Left ventricle myocardium inferior (tissue), 1 donor: ENCODE measurements at regions not wholly inside any gene's neighbourhood (a gene's known extent, or its start where the extent isn't known, plus 50 kb on each side); places are given as distances from the start of the nearest gene placed in this dataset.

ENCODE experiments used
- DNase-seq: peaks from one replicate; pipeline ENCODE4 v3.0.0-alpha.2; 2020
- H3K27ac ChIP-seq: fragments of 200-600 bp; replicated peaks from 2 replicates; pipeline ENCODE4 v1.8.0; 2021
- H3K27me3 ChIP-seq: fragments of 200-600 bp; 2 replicates; pipeline ENCODE4 v1.8.0; 2021; ENCODE audit warnings: low read depth
- H3K36me3 ChIP-seq: fragments of 200-600 bp; 2 replicates; pipeline ENCODE4 v1.8.0; 2021
- H3K4me1 ChIP-seq: fragments of 200-600 bp; 2 replicates; pipeline ENCODE4 v1.8.0; 2021
- H3K4me3 ChIP-seq: fragments of 200-600 bp; 2 replicates; pipeline ENCODE4 v1.8.0; 2021; ENCODE audit warnings: mild to moderate bottlenecking, moderate library complexity
- H3K9me3 ChIP-seq: fragments of 200-600 bp; replicated peaks from 2 replicates; pipeline ENCODE4 v1.8.0; 2021
- intact Hi-C: fragments of 100-400 bp; cut with micrococcal nuclease; formaldehyde crosslinking; loops from one replicate; pipeline ENCODE4 v1.11.0; 2022
- TF ChIP-seq, protein P1 (sequence below): fragments of 200-600 bp; IDR thresholded peaks from 2 replicates; pipeline ENCODE4 v1.8.0; 2021; ENCODE audit warnings: antibody characterized with exemption, mild to moderate bottlenecking, borderline replicate concordance
- donor health status: DM: no; HTN: yes; CAD: no; lungs with severe emphysema.

DNA sequence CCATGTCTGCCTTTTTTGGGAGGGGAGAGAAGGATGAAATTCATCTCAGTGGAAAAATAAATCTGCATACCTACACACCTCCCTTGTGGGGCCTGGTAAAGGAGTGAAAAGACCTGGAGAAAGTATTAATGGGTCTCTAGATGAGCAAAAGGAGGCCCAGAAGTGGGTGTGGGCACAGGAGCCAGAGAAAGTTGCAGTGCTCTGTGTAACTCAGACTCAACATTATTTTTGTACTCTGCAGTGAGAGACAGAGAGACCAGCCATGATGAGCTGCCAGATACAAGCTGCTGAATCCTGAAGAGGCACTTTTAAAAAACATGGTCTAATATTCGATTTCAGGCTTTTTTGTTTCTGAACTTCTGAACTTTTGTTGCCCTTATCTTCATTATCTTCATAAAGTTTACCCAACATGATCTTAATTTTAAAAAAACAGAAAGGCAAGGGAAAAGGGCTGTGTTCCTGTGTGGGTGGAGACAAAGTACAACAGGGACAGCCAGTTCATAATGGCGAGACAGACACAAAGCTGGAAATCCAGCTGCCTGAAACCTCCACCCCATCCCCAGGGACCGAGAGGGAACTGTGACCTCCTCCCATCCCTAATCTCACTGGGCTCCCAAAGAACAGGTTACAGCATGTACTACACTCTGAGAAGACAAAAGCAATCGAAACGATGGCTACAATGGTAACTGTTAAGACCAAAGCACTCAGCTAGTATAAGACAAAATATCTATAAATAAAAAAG lies 77.2 kb downstream of the KLF12 start:
- Histone ChIP-seq H3K9me3 (no peaks in the 10 kb centered on the region), H3K4me1 (peaks cover 74% of the 10 kb centered on the region), H3K4me3 (peak overlapping the region; percentile 32), H3K36me3 (no peaks in the 10 kb centered on the region), H3K27ac (peak overlapping the region; percentile 88), H3K27me3 (no peaks in the 10 kb centered on the region)
- intact Hi-C loops, result no loop called here
- TF ChIP-seq, protein P1, sequence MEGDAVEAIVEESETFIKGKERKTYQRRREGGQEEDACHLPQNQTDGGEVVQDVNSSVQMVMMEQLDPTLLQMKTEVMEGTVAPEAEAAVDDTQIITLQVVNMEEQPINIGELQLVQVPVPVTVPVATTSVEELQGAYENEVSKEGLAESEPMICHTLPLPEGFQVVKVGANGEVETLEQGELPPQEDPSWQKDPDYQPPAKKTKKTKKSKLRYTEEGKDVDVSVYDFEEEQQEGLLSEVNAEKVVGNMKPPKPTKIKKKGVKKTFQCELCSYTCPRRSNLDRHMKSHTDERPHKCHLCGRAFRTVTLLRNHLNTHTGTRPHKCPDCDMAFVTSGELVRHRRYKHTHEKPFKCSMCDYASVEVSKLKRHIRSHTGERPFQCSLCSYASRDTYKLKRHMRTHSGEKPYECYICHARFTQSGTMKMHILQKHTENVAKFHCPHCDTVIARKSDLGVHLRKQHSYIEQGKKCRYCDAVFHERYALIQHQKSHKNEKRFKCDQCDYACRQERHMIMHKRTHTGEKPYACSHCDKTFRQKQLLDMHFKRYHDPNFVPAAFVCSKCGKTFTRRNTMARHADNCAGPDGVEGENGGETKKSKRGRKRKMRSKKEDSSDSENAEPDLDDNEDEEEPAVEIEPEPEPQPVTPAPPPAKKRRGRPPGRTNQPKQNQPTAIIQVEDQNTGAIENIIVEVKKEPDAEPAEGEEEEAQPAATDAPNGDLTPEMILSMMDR, result peak; percentile 20
- DNase-seq, result peak; percentile 79

DNA sequence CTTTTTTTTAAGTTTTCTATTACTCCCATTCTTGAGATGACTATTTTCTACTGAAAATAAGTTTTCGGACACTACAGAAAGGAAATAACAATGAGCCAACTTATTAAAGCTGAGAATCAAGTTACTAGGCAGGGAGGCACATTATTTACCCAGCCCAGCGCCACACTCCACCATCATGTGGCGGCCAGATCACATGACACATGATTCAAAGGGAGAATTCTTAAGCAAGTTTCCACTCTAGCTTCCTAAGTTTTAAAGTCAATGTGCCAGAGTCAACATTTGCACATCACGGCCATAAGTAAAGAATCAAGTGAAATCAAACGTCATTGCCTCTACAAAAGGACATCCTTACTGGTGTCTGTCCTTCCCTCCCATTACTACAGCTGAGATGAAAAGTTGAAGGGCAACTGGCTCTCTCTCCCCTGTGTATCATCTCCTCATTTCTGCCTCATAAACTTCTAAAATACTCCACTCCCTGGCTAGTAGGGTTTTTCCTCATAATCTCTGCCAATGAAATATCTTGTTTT lies 81.7 kb downstream of the KLF12 start:
- H3K27me3 ChIP-seq, result no peaks in the 10 kb centered on the region
- TF ChIP-seq, protein P1, result no peak
- intact Hi-C loops, result no loop called here

DNA sequence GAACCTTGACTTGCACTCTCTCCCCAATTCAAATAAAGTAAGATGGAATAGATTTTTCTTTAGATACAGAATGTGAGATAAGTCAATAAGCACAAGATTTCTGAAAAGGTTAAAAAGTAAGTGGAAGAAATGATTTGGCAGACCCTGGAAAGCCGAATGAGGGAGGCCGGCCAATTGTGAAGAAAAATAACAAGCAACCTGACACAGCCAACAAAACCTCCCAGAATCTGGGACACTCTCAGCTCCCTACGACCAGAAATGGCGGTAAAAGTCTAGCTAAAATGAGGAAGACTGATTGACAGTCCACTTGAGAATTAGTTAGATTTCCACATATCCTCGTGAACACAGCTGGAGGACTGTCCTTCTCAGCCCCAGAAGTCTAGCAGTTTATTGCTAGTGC lies 85.4 kb downstream of the KLF12 start:
- no peak overlapping the region for H3K27ac ChIP-seq
- H3K9me3 ChIP-seq, result no peaks in the 10 kb centered on the region
- no peak for DNase-seq
- peaks cover 35% of the 10 kb centered on the region for H3K4me1 ChIP-seq
- TF ChIP-seq, protein P1, result no peak
- H3K36me3 ChIP-seq, result no peaks in the 10 kb centered on the region
- H3K27me3 ChIP-seq, result no peaks in the 10 kb centered on the region
- no peak overlapping the region for H3K4me3 ChIP-seq
- intact Hi-C loops, result no loop called here

More for the DNA sequence above, 81.7 kb downstream of the KLF12 start:
- H3K4me1 ChIP-seq, result peaks cover 49% of the 10 kb centered on the region
- DNase-seq, result no peak
- H3K36me3 ChIP-seq, result no peaks in the 10 kb centered on the region
- H3K9me3 ChIP-seq, result no peaks in the 10 kb centered on the region
- no peak overlapping the region for H3K4me3 ChIP-seq
- H3K27ac ChIP-seq, result no peak overlapping the region

DNA sequence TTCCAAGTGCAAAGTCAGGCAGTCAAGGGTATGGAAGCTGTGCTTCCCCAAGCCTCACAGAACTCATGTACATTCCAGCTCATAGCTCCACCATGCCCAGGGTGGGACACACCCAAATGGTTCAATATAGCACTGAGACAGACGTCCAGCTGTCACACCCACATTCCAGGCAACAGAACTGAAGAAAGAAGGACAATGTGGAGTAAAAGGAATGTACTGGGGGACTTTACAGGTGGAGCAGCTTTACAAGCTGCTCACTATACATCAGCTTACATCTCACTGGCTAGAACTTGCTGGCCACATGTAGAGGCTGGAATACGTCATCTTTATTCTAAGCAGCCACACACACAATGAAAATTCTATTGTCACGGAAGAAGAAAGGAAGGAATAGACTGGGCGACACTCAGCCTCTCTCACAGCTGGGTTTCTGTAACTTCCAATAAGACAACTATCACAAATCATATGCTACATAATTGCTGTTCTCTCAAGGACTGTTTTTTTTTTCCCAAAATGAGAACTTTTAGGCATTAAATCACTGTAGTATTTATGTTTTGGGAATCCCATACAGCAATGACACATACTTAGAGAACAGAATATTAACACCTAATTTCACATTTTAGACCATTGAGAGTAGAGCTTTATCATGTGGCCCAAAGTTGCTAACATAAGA lies 86.1 kb downstream of the KLF12 start:
- Histone ChIP-seq H3K4me1 (peaks cover 34% of the 10 kb centered on the region), H3K27ac (peak overlapping the region; percentile 9), H3K27me3 (no peaks in the 10 kb centered on the region), H3K9me3 (no peaks in the 10 kb centered on the region), H3K4me3 (no peak overlapping the region), H3K36me3 (no peaks in the 10 kb centered on the region)
- TF ChIP-seq, protein P1, result no peak
- DNase-seq, result no peak
- intact Hi-C loops, result no loop called here

DNA sequence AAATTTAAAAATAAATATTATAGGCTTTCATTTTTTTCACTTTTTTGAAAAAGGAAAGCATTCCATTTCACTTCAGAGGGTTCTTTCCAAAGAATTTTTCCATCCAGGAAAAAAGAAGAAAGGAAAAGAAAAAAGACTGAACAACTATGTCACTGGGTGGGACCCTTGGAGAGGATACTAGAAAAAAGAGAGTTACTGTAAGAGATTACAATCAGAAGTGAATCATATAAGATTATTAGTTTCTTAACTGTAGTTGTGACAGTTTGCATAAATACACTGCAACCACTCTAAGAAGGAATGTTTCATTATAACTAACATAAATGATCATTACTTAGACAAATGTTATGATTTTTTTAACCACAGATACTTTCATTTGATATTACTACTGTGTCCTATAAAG lies 87.8 kb downstream of the KLF12 start:
- no peaks in the 10 kb centered on the region for H3K36me3 ChIP-seq
- intact Hi-C loops, result no loop called here
- no peak overlapping the region for H3K4me3 ChIP-seq
- H3K9me3 ChIP-seq, result no peaks in the 10 kb centered on the region
- TF ChIP-seq, protein P1, result no peak
- no peaks in the 10 kb centered on the region for H3K27me3 ChIP-seq
- H3K27ac ChIP-seq, result no peak overlapping the region
- peaks cover 48% of the 10 kb centered on the region for H3K4me1 ChIP-seq
- DNase-seq, result no peak
